ENCODE measurements at regions not wholly inside any gene's neighbourhood (a gene's known extent, or its start where the extent isn't known, plus 50 kb on each side); places are given as distances from the start of the nearest gene placed in this dataset.

DNA sequence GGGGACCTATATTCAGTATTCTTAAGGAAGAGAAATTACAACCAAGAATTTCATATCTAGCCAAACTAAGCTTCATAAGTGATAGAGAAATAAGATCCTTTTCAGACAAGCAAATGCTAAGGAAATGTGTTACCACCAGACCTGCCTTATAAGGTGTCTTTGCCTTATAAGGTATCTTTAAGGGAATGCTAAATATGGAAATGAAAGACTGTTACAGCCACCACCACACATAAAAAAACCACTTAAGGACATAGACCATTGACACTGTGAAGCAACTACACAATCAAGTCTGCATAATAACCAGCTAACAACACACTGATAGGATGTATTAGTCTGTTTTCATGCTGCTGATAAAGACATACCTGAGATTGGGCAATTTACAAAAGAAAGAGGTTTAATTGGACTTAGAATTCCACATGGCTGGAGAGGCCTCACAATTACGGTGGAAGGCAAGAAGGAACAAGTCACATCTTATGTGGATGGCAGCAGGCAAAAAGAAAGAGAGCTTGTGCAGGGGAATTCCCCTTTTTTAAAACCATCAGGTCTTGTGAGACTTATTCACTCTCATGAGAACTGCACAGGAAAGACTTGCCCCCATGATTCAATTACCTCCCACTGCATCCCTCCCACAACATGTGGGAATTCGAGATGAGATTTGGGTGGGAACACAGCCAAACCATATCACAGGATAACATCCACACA is 119.2 kb upstream of the LAMA2 start:
- DNase-seq (ENCODE audit: low spot score in 2 of 2) (no peak), ATAC-seq (replicated peaks; ENCODE audit: extremely low read depth, poor library complexity, severe bottlenecking) (no peak)
- no peaks in the 10 kb centered on the region for H3K9me3 Mint-ChIP-seq
- H3K27ac Mint-ChIP-seq (ENCODE audit: low read depth): no peak overlapping the region
- H3K4me3 Mint-ChIP-seq: no peak overlapping the region
- no peaks in the 10 kb centered on the region for H3K4me1 Mint-ChIP-seq
- H3K36me3 Mint-ChIP-seq (ENCODE audit: insufficient read depth): no peaks in the 10 kb centered on the region
- peaks cover 27% of the 10 kb centered on the region for H3K27me3 Mint-ChIP-seq

- H3K4me3 Mint-ChIP-seq: no peak overlapping the region
- no peaks in the 10 kb centered on the region for H3K4me1 Mint-ChIP-seq
- peaks cover 28% of the 10 kb centered on the region for H3K27me3 Mint-ChIP-seq
- no peak overlapping the region for H3K27ac Mint-ChIP-seq (ENCODE audit: low read depth)
- no peaks in the 10 kb centered on the region for H3K36me3 Mint-ChIP-seq (ENCODE audit: insufficient read depth)
- no peak for DNase-seq (ENCODE audit: low spot score in 2 of 2)
- ATAC-seq (replicated peaks; ENCODE audit: extremely low read depth, poor library complexity, severe bottlenecking): no peak
- no peaks in the 10 kb centered on the region for H3K9me3 Mint-ChIP-seq
Observed at GRCh38 chr6:128759901-128760300, 123.0 kb upstream of the LAMA2 start.

DNA sequence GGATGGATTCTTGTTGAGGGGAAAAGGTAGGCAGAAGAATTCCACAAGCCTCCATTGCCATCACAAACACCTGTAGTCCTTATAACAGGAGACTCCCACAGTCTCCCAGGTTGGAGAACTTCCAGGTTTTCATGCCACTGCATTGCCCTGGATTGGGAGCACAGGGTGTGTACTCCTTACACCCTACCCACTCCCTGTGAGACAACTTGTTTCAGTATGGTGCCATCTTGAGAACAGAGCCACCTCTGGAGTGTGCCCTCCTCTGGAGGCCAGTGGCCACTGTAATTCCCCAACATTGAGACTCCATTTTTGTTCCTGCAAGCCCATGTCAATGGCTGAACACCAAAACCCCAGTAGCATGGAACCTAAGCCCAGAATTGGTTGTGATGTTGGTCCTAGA is 123.5 kb upstream of the LAMA2 start:
- Mint-ChIP-seq H3K36me3 (ENCODE audit: insufficient read depth) (no peaks in the 10 kb centered on the region), H3K27me3 (peaks cover 28% of the 10 kb centered on the region), H3K4me1 (no peaks in the 10 kb centered on the region), H3K4me3 (no peak overlapping the region), H3K27ac (ENCODE audit: low read depth) (no peak overlapping the region), H3K9me3 (no peaks in the 10 kb centered on the region)
- DNase-seq (ENCODE audit: low spot score in 2 of 2) (no peak), ATAC-seq (replicated peaks; ENCODE audit: extremely low read depth, poor library complexity, severe bottlenecking) (no peak)

- no peak overlapping the region for H3K4me3 Mint-ChIP-seq
- DNase-seq (ENCODE audit: low spot score in 2 of 2) (no peak), ATAC-seq (replicated peaks; ENCODE audit: extremely low read depth, poor library complexity, severe bottlenecking) (no peak)
- no peaks in the 10 kb centered on the region for H3K4me1 Mint-ChIP-seq
- H3K9me3 Mint-ChIP-seq: no peaks in the 10 kb centered on the region
- no peaks in the 10 kb centered on the region for H3K36me3 Mint-ChIP-seq (ENCODE audit: insufficient read depth)
- H3K27me3 Mint-ChIP-seq: peaks cover 23% of the 10 kb centered on the region
- no peak overlapping the region for H3K27ac Mint-ChIP-seq (ENCODE audit: low read depth)
Observed at GRCh38 chr6:128757961-128758360, 125.0 kb upstream of the LAMA2 start.

- no peak for ATAC-seq (replicated peaks; ENCODE audit: extremely low read depth, poor library complexity, severe bottlenecking)
- Mint-ChIP-seq H3K4me1 (no peaks in the 10 kb centered on the region), H3K9me3 (no peaks in the 10 kb centered on the region), H3K4me3 (no peak overlapping the region), H3K27ac (ENCODE audit: low read depth) (no peak overlapping the region), H3K36me3 (ENCODE audit: insufficient read depth) (no peaks in the 10 kb centered on the region), H3K27me3 (peaks cover 9% of the 10 kb centered on the region)
- DNase-seq (ENCODE audit: low spot score in 2 of 2): no peak
Observed at GRCh38 chr6:128754658-128755256, 128.2 kb upstream of the LAMA2 start.

GRCh38 chr6:128743974-128744765 is 138.8 kb upstream of the LAMA2 start:
- no peak overlapping the region for H3K27ac Mint-ChIP-seq (ENCODE audit: low read depth)
- H3K9me3 Mint-ChIP-seq: no peaks in the 10 kb centered on the region
- no peaks in the 10 kb centered on the region for H3K36me3 Mint-ChIP-seq (ENCODE audit: insufficient read depth)
- ATAC-seq (replicated peaks; ENCODE audit: extremely low read depth, poor library complexity, severe bottlenecking) (no peak), DNase-seq (ENCODE audit: low spot score in 2 of 2) (no peak)
- no peaks in the 10 kb centered on the region for H3K4me1 Mint-ChIP-seq
- peaks cover 42% of the 10 kb centered on the region for H3K27me3 Mint-ChIP-seq
- no peak overlapping the region for H3K4me3 Mint-ChIP-seq

DNA sequence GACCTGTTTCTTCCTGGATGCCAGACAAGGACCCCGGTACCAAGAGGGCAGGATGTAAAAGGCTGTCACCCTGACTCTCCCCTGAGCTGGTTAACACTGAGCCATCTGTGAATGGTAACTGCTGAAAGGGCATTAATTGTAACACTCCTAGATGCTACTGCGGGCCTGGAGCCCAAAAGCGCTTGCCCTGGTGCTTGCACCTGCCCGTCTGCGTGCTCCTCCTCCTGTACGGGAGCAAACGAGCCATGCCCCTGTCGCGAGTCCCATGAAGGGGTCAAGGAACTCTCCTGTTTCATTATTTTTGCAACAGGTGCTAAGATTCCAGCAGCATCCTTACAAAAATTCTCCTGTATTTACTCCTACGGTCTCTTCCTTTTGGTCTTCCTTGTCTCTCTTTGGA is 140.0 kb upstream of the LAMA2 start:
- Mint-ChIP-seq H3K36me3 (ENCODE audit: insufficient read depth) (no peaks in the 10 kb centered on the region), H3K9me3 (no peaks in the 10 kb centered on the region), H3K27me3 (peaks cover 36% of the 10 kb centered on the region), H3K27ac (ENCODE audit: low read depth) (no peak overlapping the region), H3K4me1 (no peaks in the 10 kb centered on the region), H3K4me3 (no peak overlapping the region)
- DNase-seq (ENCODE audit: low spot score in 2 of 2) (no peak), ATAC-seq (replicated peaks; ENCODE audit: extremely low read depth, poor library complexity, severe bottlenecking) (no peak)

- Mint-ChIP-seq H3K4me3 (no peak overlapping the region), H3K9me3 (no peaks in the 10 kb centered on the region), H3K4me1 (no peaks in the 10 kb centered on the region), H3K27ac (ENCODE audit: low read depth) (no peak overlapping the region), H3K36me3 (ENCODE audit: insufficient read depth) (no peaks in the 10 kb centered on the region), H3K27me3 (peaks cover 16% of the 10 kb centered on the region)
- ATAC-seq (replicated peaks; ENCODE audit: extremely low read depth, poor library complexity, severe bottlenecking) (no peak), DNase-seq (ENCODE audit: low spot score in 2 of 2) (no peak)
Observed at GRCh38 chr6:128740951-128741350, 142.0 kb upstream of the LAMA2 start.

DNA sequence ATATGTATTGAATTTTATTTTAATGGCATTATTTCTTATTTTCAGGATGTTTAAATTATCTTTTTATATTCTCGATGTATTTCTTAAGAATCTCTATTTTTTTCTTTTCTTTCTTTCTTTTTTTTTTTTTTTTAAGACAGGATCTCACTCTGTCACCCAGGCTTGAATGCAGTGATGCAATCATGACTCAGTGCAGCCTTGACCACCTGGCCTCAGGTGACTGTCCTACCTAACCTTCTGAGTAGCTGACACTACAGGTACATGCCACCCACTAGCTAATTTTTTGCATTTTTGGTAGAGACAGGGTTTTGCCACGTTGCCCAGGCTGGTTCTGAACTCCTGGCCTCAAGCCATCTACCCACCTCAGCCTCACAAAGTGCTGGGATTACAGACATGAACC is 143.8 kb upstream of the LAMA2 start:
- no peaks in the 10 kb centered on the region for H3K36me3 Mint-ChIP-seq (ENCODE audit: insufficient read depth)
- no peak overlapping the region for H3K27ac Mint-ChIP-seq (ENCODE audit: low read depth)
- no peak for DNase-seq (ENCODE audit: low spot score in 2 of 2)
- ATAC-seq (replicated peaks; ENCODE audit: extremely low read depth, poor library complexity, severe bottlenecking): no peak
- H3K4me3 Mint-ChIP-seq: no peak overlapping the region
- H3K27me3 Mint-ChIP-seq: peaks cover 16% of the 10 kb centered on the region
- no peaks in the 10 kb centered on the region for H3K4me1 Mint-ChIP-seq
- no peaks in the 10 kb centered on the region for H3K9me3 Mint-ChIP-seq

DNA sequence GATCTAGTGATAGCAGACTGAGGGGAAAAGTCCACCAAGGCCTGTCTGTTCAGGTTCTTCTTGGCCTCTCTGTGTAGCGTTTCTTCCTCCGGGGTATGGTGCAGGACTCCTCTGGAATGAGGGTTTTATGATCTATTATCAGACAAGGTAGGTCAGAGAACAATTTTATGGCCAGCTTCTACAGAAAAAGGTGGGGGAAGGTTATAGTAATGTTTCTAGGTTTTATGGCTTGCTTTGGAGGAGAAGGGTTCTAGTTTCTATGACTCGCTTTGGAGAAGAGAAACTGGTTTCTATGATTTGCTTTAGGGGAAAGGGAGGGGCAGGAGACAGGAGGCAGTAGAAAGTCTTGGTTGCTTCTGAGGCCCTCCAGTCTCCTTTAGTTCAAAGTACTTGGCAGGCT is 144.8 kb upstream of the LAMA2 start:
- Mint-ChIP-seq H3K27me3 (peaks cover 14% of the 10 kb centered on the region), H3K4me1 (no peaks in the 10 kb centered on the region), H3K9me3 (no peaks in the 10 kb centered on the region), H3K36me3 (ENCODE audit: insufficient read depth) (no peaks in the 10 kb centered on the region), H3K4me3 (no peak overlapping the region), H3K27ac (ENCODE audit: low read depth) (no peak overlapping the region)
- no peak for DNase-seq (ENCODE audit: low spot score in 2 of 2)
- ATAC-seq (replicated peaks; ENCODE audit: extremely low read depth, poor library complexity, severe bottlenecking): no peak

- Mint-ChIP-seq H3K9me3 (no peaks in the 10 kb centered on the region), H3K27ac (ENCODE audit: low read depth) (no peak overlapping the region), H3K4me1 (no peaks in the 10 kb centered on the region), H3K36me3 (ENCODE audit: insufficient read depth) (no peaks in the 10 kb centered on the region), H3K4me3 (no peak overlapping the region), H3K27me3 (peaks cover under 1% of the 10 kb centered on the region)
- DNase-seq (ENCODE audit: low spot score in 2 of 2): no peak
- no peak for ATAC-seq (replicated peaks; ENCODE audit: extremely low read depth, poor library complexity, severe bottlenecking)
Observed at GRCh38 chr6:128736780-128737179, 146.2 kb upstream of the LAMA2 start.

DNA sequence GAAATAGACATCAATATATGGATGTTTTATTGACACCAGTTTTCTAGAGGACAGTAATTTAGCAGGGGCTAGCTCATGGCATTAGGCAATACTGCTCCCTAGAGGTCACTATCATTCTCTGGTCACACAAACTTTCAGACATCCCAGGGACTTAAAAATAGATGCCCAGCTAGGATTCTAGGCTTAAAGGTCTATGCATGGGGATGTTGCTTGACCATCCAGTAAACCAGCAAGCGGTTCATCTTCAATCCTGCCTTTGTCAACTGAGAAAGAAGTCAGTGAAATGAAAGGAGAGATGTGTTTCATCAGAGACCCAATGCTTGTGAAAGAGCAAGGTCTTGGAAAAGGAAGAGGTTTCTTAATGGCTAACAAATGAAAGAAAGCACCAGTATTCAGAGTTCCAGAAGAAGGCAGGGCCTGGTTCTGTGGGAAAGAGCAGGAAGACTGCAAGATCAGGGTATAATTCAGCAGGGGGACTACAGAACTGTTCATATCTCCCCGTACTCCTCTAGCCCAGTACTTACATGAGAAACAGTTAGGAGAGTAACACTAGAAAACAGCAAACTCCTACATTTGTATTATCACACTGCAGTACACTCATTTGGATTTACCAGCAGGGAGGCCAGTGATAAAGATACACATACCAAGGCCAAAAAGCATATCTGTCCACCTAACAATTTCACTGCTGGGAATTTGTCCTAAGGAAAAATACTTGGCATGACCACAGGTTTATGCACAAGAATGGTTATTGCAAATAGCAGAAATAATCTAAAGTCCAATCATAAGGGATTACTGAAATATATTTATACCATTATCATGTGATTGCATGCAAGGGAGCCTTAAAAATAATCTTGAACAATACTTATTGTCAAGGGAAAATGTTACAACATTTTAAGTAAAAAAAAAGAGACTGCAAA is 151.4 kb upstream of the LAMA2 start:
- Mint-ChIP-seq H3K27me3 (peaks cover 30% of the 10 kb centered on the region), H3K27ac (ENCODE audit: low read depth) (no peak overlapping the region), H3K9me3 (no peaks in the 10 kb centered on the region), H3K36me3 (ENCODE audit: insufficient read depth) (no peaks in the 10 kb centered on the region), H3K4me3 (no peak overlapping the region), H3K4me1 (no peaks in the 10 kb centered on the region)
- DNase-seq (ENCODE audit: low spot score in 2 of 2) (no peak), ATAC-seq (replicated peaks; ENCODE audit: extremely low read depth, poor library complexity, severe bottlenecking) (no peak)
